ENCODE measurements at regions not wholly inside any gene's neighbourhood (a gene's known extent, or its start where the extent isn't known, plus 50 kb on each side); places are given as distances from the start of the nearest gene placed in this dataset.

- TF ChIP-seq GATA2 (IDR thresholded peaks at IDR 0.05; ENCODE audit: low read depth, low read length) (no peak), GATA3 (IDR thresholded peaks at IDR 0.05; ENCODE audit: low read depth, low read length) (no peak)
Measured at GRCh38 chr16:87183647-87184046, 133.5 kb downstream of the C16orf95 start.
